CD4-positive, alpha-beta T cell treated with Interleukin-6 at 100 ng/mL for 8 hours (primary cell): ENCODE measurements at regions not wholly inside any gene's neighbourhood (a gene's known extent, or its start where the extent isn't known, plus 50 kb on each side); places are given as distances from the start of the nearest gene placed in this dataset.

Experiments
- DNase-seq: peaks from one replicate; pipeline ENCODE4 v3.0.0-alpha.2; 2020; ENCODE audit warnings: mixed read lengths, low spot score

DNA sequence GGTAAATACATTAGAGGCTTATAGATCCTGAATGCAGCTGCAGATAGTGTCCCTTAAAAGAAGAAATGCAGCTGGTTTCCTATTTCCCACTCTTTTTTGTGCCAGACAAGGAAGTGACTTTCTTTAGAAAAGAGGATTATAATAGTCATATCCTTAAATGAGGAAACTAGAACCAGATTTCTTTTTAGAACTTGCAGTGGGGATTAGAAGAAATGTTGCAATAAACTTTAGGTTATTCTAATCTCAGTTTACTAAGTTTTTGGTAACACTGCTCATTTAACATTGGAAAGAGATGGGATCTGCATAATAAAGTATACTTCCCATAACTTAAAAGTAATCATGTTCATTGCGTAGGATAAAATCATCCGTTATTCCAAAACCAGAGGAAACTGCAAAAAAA, 101.9 kb downstream of the SLIT2 start:
- DNase-seq, result no peak

GRCh38 chr4:20354120-20354519, 102.4 kb downstream of the SLIT2 start:
- DNase-seq, result no peak

- no peak for DNase-seq
These were observed 104.9 kb downstream of the SLIT2 start for GRCh38 chr4:20356565-20356964.

GRCh38 chr4:20358110-20358509, 106.4 kb downstream of the SLIT2 start:
- no peak for DNase-seq

DNA sequence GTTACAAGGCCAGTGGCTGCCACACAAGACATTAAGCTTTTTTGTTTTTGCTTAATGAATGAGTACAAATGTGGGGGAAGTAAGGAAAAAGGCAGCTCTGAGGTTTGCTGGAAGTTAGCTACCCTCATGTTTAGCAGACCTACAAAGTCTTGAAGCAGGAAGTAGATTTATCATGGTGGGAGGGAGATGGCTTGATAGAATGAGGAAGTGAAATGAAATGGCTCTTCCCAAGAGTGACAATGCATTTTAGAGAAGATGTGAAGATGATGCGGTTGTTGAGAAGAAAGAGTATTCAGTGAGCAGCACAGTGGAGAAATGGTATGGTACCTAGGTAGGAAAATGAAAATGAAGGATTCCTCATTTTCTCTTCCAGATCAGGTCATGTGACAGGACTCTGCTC, 108.0 kb downstream of the SLIT2 start:
- no peak for DNase-seq

DNA sequence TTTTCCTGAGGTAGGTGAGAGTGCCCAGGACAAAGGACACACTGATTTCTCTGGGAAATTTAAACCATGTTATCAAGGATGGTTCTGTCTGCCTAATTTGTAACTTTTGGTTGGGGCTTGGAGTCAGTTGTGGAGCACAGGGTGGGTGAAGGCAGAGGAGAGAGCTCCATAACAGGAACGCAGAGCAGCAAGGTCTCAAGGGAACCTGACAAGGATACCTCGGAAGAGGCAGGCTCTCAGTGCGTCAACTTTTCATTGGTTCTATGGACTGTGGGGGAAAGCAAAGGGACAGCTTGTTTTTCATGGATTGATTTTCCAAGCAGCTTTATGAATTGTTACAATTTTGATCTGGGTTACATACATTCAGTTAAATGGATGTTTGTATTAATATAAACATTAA, 110.4 kb downstream of the SLIT2 start:
- no peak for DNase-seq

- DNase-seq, result no peak
These were observed 113.3 kb downstream of the SLIT2 start for GRCh38 chr4:20364969-20365368.

GRCh38 chr4:20367446-20367845, 115.7 kb downstream of the SLIT2 start:
- no peak for DNase-seq

DNA sequence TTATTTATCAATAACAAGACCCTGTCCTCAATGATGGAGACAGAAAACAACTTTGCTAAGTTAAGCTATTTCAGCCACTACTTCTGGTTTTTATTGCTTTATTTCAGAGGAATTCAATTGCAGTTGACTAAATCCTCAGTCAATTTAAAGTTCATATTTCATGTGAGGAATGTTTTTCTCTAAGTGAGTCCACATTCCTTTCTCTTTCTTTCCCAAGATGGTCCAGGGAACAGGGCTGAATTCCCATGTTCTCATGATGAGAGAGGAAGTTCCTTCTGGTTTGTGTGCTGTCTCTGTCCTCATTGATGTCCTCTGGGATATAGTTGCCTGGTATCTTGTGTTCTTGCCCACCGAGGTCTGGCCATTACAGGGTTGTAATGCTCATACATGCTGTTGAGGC, 117.2 kb downstream of the SLIT2 start:
- DNase-seq, result no peak

DNA sequence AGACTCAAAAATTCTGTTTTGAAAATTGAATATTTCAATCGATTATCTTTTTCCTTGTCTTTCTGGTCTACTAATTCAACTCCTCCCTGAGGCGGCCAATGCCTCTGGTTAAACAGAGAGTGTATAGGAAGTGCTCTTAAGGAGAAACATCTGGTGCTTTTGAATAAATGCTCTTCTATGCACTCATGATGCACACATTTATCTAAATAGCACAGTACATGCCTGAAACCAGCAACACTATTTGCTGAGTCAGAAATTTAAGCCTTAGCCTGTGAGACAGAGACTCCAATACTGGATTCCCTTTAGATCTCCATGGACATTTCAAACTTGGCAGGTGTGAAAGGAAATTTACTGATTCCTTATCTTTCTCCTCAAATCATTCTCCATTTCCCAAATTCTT, 118.6 kb downstream of the SLIT2 start:
- DNase-seq, result no peak

GRCh38 chr4:20376070-20376469, 124.4 kb downstream of the SLIT2 start:
- no peak for DNase-seq

GRCh38 chr4:20378181-20378580, 126.5 kb downstream of the SLIT2 start:
- DNase-seq, result no peak

DNA sequence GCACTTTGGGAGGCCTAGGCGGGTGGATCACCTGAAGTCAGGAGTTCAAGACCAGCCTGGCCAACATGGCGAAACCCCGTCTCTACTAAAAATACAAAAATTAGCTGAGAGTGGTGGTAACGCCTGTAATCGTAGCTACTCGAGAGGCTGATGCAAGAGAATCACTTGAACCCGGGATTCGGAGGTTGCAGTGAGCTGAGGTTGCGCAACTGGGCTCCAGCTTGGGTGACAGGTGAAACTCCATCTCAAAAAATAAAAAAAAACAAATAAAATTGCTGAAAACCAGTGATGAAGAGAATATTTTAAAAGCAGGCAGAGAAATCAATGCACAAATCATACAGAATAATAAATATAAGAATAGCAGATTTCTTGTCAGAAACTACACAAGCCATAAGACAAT, 129.3 kb downstream of the SLIT2 start:
- no peak for DNase-seq

- no peak for DNase-seq
These were observed 131.6 kb downstream of the SLIT2 start for GRCh38 chr4:20383283-20383682.

GRCh38 chr4:20383969-20384368, 132.3 kb downstream of the SLIT2 start:
- DNase-seq, result no peak

DNA sequence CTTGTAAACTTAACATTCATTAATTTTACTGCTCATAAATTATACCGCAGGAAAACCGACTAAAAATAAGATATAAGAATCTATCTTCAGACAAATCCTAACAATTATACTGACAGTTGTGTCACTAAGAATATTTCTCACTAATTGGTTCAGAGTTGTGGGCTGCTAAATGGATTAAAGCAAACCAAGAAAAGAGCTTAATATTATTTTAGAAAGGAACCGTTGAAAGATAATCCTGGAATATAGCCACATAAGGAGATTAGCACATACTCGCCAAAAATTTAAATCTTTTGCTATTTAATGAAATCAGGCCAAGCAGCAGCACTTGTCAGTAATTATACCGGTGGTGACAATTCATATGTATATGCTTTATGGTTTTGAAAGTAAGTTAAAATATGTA, 132.8 kb downstream of the SLIT2 start:
- DNase-seq, result no peak

DNA sequence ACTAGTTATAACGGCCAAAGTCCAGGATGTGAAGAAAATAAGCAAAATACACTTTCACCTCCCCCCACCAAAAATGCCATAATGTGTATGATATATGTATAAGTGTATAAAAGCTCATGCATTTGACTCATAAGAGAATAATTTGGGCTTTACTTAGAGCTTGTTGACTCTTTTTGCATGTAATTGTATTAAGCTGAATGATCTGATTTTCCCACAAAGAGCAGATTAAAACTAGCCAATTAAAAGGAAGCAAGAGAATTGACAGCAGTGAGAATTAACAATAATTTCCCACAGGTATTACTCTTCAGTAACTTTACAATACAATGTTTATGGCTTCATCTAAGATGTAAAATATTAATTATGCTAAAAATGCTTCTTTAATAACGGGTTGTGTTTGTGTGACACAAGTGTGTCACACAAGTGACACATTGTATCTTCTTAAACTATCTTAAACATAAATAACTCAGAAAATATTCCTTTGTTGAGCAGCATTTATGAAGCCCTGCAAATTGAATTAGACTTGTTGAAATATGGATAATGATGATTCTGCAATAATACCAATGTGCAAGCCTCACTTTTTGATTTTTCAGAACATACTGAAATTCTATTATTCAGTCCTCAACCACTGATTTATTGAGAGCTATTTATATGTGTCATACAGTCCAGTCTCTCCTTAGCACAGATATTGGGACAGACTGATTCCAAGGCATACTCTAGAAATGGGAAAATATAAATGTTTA, 134.5 kb downstream of the SLIT2 start:
- DNase-seq, result no peak

DNA sequence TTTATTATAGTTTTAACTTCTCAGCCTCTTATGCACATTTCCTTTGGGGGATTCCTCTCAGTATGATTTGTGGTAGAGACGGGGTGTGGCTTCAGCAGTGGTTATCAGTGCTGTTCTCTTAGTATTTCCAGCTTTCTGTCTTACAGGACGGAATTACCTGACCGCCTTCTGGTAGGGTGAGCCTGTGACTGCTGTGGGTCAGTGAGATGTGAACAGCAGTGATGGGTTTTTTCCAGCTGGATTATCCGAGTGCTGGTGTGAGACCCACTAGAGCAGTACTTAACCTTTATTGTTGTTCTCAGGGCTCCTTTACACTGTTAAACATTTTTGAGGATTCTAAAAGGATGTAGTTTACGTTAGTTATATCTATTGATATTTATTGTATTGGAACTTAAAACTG, 135.2 kb downstream of the SLIT2 start:
- no peak for DNase-seq

DNA sequence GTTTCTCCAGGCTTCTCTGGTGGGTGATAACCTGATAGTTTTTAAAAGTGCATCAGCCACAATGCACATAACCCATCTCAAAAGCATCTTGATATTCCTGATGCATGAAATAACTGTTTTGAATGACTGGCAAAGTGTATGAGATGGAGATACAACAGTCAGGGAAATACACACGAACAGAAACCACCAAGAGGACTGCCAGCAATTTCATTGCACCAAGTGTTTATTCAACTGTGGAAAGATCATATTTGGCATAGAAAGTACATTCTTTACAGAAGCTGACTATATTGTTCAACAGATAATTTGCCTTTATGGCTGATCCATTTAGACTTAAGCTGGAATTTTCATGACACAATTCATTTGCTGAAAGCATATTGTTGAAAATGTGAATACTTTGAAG, 139.5 kb downstream of the SLIT2 start:
- no peak for DNase-seq

GRCh38 chr4:20391912-20392311, 140.2 kb downstream of the SLIT2 start:
- no peak for DNase-seq

GRCh38 chr4:20393486-20394100, 141.9 kb downstream of the SLIT2 start:
- DNase-seq, result no peak

DNA sequence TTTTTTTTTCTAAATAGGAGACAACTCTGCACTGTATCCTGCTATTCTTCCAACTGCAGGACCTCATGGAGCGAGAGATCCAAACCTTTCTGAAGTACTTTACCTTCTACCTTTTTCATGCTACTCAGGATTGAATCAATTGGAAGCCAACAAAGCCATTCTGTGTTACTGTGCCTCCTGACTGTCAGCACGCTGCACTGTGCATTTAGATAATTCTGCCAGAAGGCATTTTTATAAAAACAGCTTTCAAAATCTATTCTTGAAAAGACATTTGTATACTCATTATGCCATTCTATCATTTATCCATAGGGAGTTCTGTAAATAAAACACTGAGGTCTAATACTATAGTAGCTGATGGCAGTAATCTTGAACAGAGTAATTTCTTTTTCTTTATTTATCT, 142.8 kb downstream of the SLIT2 start:
- DNase-seq, result no peak

DNA sequence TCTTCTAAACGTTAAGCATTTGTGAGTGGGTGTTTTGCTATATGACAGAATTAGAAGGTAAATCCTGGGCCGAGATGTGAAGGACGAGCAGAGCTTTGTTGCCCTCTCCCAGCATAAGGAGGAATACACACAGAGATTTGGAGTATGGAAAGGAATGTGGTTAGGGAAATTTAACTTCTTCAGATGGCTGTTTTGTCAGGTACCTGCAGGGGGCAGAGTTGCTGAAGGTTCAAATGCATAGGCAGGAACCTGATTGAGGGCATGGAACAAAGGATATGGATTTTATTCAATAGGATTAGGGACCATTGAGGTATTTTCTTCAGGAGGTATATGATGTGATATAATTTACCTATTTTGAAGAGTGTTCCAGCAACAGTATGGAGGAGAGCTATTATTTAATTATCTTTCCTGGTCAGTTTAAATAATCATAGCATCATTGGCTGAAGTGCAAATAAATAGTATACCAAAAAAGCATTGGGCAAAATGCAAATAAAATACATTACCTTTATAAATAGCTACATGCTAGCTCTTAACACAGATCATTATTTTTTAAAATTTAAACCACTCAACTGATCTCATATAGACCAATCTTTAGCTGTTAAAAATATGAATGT, 143.6 kb downstream of the SLIT2 start:
- no peak for DNase-seq

DNA sequence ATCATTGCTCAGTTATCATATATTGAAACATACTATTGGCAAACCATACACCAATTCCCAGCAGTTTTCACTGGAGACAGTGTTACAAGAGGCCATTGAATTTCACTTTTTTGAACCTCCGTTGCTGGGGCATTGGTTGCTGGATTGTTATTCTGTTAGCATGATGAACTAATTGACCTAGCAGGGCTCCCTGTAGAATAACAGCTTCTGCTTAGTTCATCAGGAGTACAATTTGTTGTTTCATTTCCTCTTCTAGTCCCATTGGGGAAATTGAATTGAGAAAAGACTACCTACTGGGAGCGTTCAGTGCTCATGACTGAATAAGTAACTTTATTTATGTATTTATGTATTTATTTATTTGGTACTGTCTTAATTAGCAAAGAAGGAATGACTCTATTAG, 151.6 kb downstream of the SLIT2 start:
- no peak for DNase-seq
